Esophagus muscularis mucosa (tissue), 4 donors: ENCODE measurements at regions not wholly inside any gene's neighbourhood (a gene's known extent, or its start where the extent isn't known, plus 50 kb on each side); places are given as distances from the start of the nearest gene placed in this dataset.

Source experiments
- CTCF ChIP-seq, 3 experiments: fragments of 200-600 bp in 2 of 3; fragments of 450-650 bp in 1 of 3; sonication (generic) in 2 of 3; IDR thresholded peaks; one replicate each; pipeline ENCODE4 v1.5.1; 2017 to 2019; ENCODE audit warnings: antibody characterized with exemption in 3 of 3, mild to moderate bottlenecking in 2 of 3, moderate library complexity in 1 of 3
- EP300 ChIP-seq: sonication (generic); formaldehyde crosslinking; IDR thresholded peaks from one replicate; pipeline ENCODE4 v1.6.1; 2017; ENCODE audit warnings: antibody characterized with exemption
- POLR2A ChIP-seq: fragments of 450-650 bp; IDR thresholded peaks from one replicate; pipeline ENCODE4 v1.6.1; 2017; ENCODE audit warnings: antibody characterized with exemption, moderate library complexity, mild to moderate bottlenecking, low read depth
- POLR2AphosphoS5 ChIP-seq, 2 donors: sonication (generic); formaldehyde crosslinking; IDR thresholded peaks; one replicate each; pipeline ENCODE4 v1.6.1; 2017; ENCODE audit warnings: antibody characterized with exemption in 2 of 2

DNA sequence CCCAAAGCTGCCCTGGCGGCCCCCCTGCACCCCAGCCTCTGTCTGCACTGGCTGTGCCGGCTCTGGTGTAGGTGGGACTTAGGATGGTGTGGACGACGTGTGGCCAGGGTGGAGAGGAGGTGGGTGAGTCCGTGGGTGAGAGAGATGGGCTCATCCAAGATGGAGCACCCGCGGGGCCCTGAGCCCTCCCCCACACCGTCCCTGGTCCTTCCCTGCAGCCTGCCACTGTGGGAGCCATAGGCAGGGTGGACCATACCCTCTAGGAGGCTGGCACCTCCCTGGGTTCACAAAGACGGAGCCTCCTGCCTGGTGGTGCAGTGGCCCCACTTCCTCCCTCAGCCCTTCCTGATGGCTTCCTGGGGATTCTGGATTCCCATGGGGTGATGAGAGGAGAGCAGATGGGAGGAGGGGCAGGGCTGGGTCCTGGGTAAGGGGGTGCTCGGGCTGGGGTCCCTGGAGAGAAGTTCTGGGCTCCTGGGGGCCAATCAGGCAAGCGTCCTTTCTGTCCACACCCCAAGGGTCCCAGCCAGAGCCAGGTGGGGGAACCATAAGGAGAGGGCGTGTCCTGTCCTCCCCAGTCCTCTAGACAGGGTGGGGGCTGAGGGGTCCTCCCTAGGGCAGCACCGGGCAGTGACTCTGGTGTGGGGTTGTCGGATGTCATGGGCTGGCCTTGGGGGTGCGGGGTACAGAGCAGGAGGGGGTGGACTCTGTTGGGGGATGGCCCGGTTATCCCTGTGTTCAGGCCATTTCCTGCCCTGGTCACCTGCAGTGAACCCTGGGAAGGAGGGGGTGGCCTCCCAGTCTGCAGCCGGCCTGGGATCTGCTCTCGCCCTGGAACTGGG is 384.8 kb downstream of the TMEM121 start:
- TF ChIP-seq CTCF (IDR thresholded peaks at IDR 0.05) (no peak), POLR2AphosphoS5 (IDR thresholded peaks at IDR 0.05) (no peak), POLR2A (no peak), EP300 (no peak)
